Right ventricle myocardium inferior (tissue), 1 donor: ENCODE measurements at regions not wholly inside any gene's neighbourhood (a gene's known extent, or its start where the extent isn't known, plus 50 kb on each side); places are given as distances from the start of the nearest gene placed in this dataset.
"Not testable (repeated sequence)": the region's sequence is repeated elsewhere in the genome, so short reads cannot be mapped to it uniquely, and the experiment has no call there.

ENCODE experiments used
- ATAC-seq: fragments of 200-7000 bp; cut with Tn5 transposase; one replicate; pipeline ENCODE4 v1.9.1; 2020; ENCODE audit warnings: mild to moderate bottlenecking, moderate library complexity
- DNase-seq: peaks from one replicate; pipeline ENCODE4 v3.0.0; 2021; ENCODE audit errors: missing footprints
- intact Hi-C: fragments of 100-400 bp; cut with DNase I; formaldehyde crosslinking; loops from one replicate; pipeline ENCODE4 v1.11.0; 2022
- donor health status: DM: no; HTN: yes; CAD: no; lungs with severe emphysema.

DNA sequence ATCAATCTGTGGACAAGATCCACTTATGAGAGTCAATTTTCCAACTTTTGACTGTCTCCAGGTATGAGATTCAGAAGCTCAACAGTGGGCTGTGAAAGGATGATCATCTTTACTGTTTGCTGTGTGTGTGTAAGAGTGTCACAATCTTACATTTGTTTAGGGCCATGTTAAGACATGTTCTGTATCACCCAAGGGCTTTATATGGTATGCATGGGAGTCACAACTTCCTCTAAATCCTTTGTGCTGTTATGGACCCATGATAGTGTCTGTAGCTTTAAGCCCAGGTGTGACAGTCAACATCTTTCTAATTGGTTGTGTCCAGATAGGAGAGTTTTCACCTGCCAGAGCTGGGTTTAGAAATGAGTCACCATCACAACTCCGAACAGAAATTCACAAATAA, 70.2 kb downstream of the ZNF726 start:
- ATAC-seq, DNase-seq, intact Hi-C loops: not testable (repeated sequence)

DNA sequence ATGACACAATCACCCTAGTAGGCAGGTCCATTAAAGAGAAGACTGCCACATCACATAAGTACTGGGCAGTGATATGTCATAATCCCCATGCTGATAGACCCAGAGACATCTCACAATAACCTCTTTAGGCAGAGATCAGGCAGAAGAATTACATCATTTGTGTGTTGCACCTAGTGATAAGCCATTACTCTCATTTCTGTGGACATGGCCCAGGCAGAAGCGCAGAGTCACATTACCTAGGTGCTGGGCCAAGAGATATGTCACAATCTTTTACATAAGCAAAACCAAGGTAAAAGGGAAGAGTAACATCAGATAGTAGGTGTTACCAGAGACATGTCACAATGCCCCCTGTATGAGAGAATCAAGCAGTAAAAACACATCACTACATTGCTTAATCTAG, 71.9 kb downstream of the ZNF726 start:
- intact Hi-C loops, result no loop called here
- DNase-seq (no peak), ATAC-seq (no peak)

DNA sequence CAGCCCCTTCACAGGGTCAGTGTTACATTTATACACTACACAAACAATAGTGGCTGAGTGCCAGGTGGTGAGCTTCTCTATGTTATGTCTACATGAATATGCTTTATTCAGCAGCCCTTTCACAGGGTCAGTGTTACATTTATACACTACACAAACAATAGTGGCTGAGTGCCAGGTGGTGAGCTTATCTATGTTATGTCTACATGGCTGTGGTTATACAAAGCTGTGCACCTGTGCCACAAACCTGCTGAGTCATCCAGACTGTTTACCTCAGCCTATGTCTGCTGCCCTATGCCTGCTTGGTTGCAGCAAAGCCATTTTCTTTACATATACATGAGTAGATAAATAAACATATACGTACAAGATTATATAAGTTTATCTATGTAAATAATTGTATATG, 76.5 kb downstream of the ZNF726 start:
- no peak for DNase-seq
- intact Hi-C loops, result no loop called here
- no peak for ATAC-seq

DNA sequence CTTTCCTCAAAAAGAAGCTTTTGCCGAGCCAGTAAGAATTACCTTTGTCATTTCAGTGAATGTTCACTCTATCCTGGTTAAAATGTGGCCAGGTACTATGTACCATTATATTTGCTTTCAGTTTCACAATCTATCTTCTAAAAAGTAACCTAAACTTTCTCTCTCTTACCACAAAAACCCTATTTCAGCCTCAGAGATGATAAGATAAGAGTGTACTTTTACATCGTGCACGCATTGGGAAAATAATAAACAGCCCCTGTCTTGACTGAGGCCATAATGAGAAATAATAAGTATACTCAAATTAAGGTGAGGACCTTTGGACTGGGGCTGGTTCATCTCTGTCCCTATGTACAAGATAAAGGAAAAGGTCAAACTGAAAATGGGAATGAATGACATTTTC, 77.7 kb downstream of the ZNF726 start:
- DNase-seq (no peak), ATAC-seq (no peak)
- intact Hi-C loops, result no loop called here

DNA sequence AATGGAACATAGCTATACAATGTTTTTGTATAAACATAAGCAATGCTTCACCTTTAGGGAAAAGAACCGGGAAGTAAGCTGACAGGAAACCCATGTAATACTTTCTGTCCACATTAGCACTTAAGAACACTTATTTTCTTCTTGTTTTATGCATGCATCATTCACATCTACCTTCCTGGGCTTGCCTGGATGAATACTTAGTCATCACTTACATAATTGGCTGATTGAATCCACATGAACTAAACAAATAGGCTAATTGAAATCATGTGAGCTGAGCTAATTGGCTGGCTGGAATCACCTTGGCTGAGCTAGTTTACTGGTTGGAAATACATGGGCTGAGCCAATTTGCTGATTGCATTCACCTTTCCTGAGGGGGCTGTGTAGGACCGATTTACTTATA, 78.8 kb downstream of the ZNF726 start:
- DNase-seq (no peak), ATAC-seq (no peak)
- intact Hi-C loops, result no loop called here

DNA sequence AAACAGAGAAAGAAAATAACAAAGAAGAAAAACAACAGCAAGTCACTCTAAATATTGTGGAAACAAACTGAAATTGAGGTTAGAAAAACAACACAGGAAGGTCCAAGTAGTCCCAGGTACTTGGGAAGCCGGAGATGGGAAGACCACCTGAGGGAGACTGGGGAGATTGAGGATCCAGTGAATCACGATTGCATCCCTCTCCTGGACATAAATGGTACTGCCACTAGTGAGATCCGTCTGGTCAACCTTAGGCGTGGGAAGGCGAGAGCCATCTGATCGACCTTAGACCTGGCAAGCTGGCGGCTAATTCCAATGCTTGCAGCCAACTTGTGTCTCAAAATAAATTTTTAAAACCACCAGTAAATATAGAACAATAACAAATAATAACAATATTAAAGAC, 81.9 kb downstream of the ZNF726 start:
- DNase-seq (no peak), ATAC-seq (no peak)
- intact Hi-C loops, result no loop called here

DNA sequence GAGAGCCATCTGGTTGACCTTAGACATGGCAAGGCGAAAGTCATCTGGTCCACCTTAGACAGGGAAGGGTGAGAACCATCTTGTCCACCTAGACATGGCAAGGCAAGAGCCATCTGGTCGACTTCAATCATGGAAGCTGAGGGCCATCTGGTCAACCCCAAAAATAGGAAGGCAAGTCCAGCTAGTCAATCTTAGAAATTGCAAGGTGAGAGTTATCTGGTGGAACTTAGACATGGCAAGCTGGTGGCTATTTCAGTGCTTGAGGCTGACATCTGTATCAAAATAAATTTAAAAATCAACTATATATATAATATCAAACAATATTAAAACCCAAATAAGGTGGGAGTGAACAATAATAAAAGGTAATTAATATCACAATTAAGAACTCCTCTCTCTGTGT, 83.9 kb downstream of the ZNF726 start:
- ATAC-seq, result no peak
- intact Hi-C loops, result no loop called here
- DNase-seq, result no peak

DNA sequence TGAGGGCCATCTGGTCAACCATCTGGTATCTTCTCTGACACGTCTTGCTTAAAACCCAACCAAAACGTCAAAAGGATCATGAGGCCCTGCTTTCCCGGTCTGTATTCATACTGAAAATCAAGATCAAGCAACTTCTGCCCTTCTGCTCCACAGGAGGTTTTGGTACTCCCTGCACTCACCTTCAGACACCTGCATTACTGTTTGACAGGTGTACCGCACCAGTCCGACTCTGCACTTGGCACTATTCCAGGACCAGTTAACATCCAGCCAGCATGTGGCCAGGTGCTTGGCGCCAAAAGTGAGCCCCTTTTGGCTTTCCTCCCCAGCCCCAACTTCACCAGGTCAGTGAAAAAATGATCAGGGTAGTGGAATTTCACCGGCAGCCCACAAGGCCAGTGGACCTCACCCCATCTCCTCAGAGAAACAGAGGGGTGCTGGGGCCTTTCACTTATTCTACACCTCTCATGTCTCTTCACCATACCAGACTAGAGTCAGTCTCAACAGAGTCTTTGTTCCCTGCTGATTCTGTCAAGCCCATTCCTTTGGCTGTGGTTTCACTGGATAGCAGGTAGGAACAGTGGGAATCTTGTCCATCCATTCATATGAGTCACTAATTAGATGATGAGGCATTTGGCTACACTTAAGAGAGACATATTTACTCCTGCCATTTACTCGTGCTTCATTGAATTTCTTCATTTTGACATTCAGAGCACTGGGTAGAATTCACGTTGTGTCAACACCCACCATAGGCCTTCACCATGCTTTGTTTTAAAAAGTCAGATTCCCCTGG, 85.3 kb downstream of the ZNF726 start:
- no peak for ATAC-seq

DNA sequence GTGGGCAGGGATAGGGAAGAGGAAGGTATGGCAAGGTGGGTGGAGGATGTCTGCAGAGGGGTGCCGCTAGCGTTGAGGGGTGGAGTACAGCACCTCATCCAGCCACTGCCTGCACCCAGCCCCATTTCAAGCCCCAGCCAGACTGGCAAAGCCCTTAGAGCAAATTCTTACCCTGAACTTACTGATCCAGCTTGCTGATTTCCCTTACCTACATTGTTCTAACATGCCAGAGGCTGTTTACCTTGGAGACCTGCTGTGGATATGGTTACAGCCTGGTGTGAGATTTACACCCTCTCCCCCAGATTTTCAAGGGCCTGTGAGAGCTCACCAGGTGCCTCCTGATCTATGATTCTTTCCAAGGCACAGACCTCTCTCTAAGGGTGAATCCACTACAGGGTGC, 86.0 kb downstream of the ZNF726 start:
- intact Hi-C loops, result no loop called here
- ATAC-seq (no peak), DNase-seq (no peak)

More for the DNA sequence above, 85.3 kb downstream of the ZNF726 start:
- intact Hi-C loops, result no loop called here
- no peak for DNase-seq

DNA sequence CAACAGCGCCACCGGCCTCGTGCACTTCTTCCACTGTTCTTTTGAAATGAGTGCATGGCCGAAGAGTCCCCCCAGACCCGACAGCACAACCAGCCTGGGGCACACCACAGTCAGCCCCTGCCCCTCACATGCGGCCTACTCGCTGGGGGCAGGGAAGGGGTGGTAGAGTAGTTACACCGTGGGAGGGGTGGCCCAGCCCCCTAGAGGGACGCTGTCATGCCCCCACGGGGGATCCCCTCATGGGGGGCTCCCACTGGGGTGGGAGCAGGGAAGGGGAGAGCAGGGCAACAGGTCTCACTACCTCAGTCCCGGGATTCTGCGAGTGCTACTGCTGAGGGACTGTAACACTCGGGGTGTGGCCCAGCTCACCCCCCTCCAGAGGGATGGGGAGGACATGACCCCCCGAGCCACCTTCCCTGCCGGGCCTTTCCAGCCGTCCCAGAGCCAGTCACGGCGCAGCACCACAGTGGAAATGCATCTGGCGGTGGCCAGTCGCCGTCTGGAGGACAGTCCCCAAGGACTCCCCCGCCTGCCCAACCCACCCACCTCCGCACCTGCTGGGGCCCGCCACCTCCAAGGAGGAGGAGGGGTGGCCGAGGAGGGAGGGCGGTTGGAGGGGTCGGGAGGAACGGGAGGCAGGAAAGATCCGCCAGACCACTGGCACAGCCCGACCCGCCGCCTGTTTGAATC, 84.6 kb upstream of the ZNF254 start:
- intact Hi-C loops, result no loop called here
- DNase-seq, result no peak
- ATAC-seq, result no peak

DNA sequence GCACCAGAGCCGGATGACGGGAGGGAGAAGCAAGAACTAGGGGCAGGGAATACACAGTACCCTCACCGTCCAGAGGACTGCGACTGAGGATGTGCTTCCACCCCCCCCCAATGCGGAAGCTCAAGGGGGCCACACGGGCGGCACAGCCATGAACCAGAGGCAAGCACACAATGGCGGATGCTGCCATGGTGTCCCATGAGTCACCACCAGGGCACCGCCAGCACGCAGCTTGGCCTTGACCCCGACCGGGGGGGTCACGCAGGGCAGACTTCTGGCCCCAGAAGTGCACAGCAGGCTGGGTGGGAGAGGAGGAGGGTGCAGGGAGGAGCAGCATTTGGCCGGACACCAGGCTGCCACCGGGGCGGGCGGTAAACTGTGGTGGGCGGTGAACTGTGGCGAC, 83.5 kb upstream of the ZNF254 start:
- intact Hi-C loops, result no loop called here
- ATAC-seq (no peak), DNase-seq (no peak)

DNA sequence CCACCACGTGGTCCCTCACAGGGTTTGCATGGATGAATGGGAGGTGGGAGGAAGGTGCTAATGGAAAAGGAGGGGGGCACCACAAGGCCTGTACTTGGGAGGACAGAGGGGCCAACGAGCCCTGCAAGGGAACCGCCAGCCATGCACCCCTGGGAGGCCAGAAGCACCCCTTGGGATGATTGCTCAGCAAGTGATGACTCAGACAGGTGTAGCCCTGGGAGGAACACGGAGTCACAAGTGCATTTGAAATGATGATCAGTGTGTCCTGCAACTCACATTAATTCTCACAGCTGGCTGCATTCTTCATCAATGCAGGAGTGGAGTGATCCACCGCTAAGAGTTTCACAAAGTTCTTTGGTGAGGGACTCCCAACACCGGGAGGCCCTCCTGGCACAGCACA, 82.8 kb upstream of the ZNF254 start:
- no peak for DNase-seq
- intact Hi-C loops, result no loop called here
- no peak for ATAC-seq

DNA sequence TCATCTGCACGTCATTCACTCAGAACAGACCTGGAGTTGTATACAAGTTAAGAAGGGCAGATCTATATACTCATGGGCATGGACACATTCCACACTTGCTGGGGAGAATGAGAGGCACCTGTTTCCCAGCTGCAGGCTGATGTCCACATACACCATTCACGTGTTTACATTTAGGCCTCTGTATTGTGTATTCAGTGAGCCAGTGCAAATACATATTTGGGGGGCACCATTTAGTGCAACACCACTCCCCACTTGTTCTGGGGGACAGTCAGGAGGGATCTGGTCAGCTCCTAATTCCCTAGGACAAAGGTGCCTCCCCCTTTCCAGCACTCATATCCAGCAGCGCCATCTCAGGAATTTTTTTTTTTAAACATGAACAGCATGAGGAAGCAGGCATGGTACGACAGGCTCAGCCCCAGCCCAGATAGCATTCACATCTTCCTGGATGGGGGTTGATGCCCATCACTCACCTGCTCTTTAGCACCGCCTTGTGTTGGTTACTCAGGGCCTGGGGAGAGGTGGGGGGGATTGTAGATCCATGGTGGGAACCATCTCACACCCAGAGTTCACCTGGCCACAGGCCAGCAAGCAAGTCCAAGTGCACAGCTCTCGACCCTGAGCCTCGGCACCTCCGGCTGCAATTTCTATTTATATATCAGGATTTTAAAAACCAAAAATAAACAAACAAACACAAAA, 56.9 kb upstream of the ZNF254 start:
- DNase-seq, result no peak
- no peak for ATAC-seq
- intact Hi-C loops, result loop anchor here (5.0 kb wide), 1 partner anchor 57 kb away; the partner anchor contains the start of gene ZNF254

DNA sequence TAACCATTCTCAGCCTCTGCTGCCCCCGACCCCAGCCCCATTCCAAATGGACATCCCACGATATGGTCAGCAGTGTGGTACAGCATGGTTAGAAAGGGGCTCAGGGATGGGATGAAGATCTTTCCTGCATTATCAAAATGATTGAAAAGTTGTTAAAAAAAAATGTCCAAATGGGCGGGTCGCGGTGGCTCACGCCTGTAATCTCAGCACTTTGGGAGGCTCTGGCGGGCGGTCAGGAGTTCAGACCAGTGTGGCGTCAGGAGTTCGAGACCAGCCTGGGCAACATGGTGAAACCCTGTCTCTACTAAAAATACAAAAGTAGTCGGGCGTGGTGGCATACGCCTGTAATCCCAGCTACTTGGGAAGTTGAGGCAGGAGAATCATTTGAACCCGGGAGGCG, 54.3 kb upstream of the ZNF254 start:
- no peak for ATAC-seq
- no peak for DNase-seq
- intact Hi-C loops, result loop anchor here (5.0 kb wide), 1 partner anchor 55 kb away; the partner anchor contains the start of gene ZNF254

DNA sequence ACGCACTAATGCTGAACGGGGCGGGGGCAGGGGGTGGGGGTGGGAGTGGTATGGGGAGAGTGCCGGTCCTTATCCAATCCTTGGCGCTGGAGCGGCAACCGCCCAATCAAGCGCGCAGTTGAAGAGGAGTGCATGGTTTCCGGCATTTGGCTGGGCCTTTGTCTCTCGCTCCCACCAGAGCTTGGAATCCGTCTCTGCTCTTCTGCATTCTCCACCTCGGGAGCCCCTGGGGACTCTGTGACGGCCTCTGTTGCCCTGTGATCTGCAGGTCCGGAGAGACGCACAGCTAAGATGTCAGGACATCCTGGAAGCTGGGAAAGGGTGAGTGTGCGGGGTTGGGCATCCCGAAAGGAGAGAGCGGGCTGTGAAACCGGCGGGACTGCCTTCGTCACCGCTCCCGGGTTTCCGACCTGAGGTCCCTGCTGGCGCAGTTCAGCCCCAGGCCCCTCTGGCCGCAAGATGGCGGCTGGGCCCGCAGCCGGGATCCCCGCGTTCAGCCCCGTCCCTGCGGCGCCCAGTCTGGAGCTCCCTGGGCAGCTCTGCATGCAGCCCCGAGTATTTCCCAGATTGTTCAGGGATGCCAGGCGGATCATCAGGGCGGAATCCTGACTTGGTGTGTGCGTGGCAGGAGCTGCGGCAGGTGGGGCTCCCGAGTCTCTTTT, 53.6 kb upstream of the ZNF254 start:
- intact Hi-C loops, result loop anchor here (5.0 kb wide), 1 partner anchor 54 kb away; the partner anchor contains the start of gene ZNF254
- DNase-seq (peak; percentile 92), ATAC-seq (peak; percentile 99)

DNA sequence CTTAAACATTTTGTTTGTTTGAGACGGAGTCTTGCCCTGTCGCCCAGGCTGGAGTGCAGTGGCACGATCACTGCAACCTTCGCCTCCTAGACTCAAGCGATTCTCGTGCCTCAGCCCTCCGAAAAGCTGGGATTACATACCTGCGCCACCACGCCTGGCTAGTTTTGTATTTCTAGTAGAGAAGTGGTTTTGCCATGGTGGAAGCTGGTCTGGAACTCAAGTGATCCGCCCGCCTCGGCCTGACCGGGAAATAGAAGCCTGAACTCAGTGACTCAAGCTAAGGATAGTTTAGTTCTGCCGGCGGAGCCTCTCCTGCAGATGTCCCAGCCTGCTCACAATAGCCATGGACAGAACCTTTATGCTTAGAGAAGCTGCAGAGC, 53.0 kb upstream of the ZNF254 start:
- DNase-seq, result peak; percentile 80
- ATAC-seq, result peak; percentile 64
- intact Hi-C loops, result loop anchor here (5.0 kb wide), 1 partner anchor 53 kb away; the partner anchor contains the start of gene ZNF254

DNA sequence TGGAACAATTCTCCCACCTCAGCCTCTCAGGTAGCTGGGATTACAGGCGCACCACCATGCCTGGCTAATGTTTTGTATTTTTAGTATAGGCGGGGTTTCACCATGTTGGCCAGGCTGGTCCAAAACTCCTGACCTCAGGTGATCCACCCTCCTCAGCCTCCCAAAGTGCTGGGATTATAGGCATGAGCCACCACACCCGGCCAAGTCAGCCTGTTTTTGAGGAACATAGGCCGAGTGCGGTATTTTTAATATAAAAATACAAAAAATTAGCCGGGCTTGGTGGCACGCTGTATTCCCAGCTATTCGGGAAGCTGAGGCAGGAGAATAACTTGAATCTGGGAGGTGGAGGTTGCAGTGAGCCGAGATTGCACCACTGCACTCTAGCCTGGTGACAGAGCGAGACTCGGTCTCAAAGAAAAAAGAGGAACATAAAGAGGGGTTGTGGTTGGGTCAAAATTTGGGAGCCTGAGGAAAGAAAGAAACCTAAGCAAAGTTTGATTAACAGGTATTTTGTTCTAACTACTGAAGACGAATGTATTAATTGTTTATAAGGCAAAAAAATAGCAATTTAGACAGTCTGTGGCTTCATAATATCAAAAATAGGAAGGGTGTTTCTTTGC, 51.6 kb upstream of the ZNF254 start:
- ATAC-seq, intact Hi-C loops: not testable (repeated sequence)
- peak; percentile 28 for DNase-seq
